NCI-H82 treated with DMSO at 0.1 percent for 48 hours (cell line): ENCODE measurements at regions not wholly inside any gene's neighbourhood (a gene's known extent, or its start where the extent isn't known, plus 50 kb on each side); places are given as distances from the start of the nearest gene placed in this dataset.

Experiments used
- DNase-seq: peaks from one replicate; lab custom pipeline; 2025; ENCODE audit not compliant: unreplicated experiment; lab: John Stamatoyannopoulos, UW

DNA sequence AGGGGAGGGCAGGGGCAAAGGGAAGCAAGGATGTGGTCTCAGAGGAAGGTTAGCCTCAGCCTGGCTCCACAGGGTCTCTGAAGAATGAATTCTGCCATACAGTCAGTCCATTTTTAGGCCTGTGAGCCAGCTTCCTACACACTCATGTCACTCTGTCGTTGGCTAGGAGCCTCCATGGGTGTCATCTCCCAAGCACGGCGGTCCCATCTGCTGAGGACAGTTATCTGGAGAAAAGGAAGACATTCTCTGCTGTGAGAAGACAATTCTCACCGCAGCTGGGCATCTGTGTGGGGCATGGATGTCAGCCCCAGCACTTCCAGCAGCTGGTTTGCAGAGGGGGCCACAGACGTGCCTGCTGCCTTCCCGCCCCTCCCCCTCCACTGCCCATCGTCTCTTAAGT, 167.6 kb downstream of the LINC00237 start:
- DNase-seq: no peak

DNA sequence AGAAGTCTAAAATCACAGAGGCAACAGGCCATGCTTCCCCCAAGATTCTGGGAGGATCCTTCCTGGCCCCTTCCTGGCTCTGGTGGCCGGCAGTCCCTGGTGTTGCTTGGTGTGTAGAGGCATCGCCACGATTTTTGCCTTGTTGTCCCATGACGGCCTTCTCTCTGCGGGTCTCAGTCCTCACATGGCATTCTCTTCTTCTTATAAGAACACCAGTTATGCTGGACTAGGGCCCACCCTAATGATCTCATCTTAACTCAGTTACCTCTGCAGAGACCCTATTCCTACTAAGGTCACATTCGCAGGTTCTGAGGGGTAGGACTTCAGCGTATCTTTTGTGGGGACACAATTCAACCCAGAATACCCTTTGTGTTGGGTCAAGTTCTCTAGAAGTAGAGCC, 168.0 kb downstream of the LINC00237 start:
- DNase-seq: no peak

DNA sequence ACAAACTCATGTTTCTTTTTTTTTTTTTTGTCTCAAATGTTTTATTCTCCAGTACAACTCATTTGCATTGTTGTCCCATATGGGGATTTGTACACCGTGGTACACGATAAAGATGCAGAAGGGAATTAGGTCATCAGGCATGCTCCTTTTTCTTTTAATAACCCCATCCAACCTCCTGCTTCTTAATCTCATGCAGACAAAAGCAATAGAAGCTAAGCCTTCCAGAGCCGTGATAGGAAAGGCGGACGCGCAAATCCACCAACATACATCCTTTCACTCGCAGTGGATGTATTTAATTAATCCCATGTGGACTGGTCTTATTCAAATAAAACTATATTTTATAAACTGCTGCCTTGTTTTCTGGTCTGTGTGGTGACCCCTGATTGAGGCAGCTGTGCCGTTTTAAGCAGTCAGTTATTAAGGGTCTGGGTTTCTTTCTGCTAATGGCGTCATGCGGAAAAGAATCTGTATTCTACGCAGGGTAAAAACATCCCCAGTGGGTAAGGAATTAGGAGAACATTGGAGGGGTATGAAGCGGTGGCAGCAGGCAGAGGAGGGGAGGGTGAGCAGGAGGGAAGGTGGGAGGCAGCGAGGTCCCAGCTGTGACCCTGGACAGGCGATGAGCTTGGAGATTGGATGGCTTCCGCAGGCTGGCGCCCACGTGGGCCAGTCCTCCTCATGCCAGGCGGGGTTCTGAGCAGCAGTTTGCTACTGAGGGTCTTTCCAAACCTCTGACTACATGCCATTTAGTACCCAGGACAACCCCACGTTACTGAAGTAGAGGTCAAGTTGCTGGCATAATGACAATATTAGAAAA, 172.8 kb downstream of the LINC00237 start:
- no peak for DNase-seq

DNA sequence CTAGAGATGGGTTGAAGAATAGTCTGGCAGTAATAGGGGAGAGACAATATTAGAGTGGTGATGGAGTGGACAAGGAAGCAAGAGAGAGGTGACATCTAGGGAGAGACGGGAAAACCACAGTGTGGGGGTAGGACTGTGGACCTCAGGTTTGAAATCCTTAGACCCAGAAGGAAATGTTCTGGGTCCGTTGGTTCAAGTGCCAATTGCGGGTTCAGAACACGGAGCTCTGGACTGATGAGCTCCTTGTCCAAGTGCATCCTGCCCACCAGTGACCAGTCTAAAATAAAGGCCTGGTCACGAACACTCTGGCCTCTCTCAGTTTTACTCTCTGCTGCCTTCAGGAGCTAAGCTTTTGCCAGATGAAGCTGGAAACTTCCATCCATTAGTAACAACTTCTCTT, 174.0 kb downstream of the LINC00237 start:
- no peak for DNase-seq

DNA sequence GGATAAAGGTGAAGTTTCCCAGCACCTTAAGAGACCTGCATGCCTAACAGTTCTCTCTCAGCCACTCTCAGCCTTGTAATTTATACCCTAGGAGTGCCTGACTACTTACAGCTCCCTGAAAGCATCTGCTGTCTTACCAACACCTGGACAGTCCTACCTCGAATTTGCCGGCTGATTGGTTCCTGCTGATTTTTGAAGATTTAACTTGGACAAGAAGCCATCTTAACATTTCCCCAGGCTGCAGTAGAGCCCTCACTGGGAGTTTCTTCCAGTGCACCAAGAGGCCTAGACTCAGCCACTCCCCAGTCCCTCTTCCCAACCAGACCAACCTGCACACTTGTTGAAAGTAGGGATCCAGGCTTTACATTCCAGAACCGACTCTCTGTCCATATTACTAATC, 174.5 kb downstream of the LINC00237 start:
- DNase-seq: no peak

DNA sequence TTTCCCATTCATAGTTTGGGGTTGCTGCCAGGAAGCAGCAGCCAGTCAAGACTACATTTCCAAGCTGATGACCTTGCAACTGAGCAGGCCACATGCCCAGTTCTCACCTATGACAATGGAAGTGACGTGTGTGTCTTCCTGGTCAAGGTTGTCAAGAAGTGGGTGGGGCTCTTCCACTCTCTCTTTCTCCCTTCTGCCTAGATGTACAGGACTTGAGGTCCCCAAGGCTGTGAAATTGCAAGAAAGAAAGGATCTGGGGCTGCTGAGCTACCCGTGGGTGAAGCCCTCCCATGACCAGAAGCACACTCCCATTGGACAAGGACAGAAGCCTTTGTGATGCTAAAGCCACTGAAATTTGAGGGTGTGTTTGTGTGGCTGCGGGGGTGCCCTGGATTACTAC, 175.1 kb downstream of the LINC00237 start:
- DNase-seq: no peak

DNA sequence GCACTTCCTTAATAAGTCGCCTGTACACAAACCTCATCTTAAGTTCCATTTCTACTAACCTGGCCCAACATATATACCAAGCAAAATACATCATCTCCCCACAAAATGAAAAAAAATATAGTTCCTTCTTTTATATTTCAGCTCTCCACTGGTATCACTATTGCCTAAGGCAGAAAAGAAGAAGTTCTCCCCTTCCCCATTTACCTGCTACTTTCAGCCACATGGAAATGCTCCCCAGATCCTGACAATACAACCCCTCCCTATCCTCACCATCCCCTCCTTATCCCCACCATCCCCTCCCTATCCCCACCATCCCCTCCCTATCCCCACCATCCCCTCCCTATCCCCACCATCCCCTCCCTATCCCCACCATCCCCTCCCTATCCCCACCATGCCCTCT, 175.7 kb downstream of the LINC00237 start:
- DNase-seq: no peak

DNA sequence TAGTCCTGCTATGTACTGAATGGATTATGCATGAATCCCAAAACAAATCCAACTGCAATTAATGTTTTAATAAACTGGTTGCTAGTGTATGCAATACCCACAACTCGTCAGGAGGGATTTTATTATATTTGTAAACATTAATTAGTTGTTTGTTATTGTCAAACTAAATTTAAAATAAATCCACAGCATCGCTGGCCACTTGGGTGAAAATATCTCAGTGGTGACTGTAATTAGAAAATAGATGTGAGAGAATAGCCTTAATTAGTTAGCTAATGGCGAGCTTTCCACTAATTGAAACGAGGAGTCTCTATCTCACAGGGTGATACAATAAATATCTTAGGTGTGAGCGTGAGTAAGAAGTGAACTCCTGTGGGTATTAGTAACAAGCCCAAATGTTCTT, 176.8 kb downstream of the LINC00237 start:
- DNase-seq: no peak

DNA sequence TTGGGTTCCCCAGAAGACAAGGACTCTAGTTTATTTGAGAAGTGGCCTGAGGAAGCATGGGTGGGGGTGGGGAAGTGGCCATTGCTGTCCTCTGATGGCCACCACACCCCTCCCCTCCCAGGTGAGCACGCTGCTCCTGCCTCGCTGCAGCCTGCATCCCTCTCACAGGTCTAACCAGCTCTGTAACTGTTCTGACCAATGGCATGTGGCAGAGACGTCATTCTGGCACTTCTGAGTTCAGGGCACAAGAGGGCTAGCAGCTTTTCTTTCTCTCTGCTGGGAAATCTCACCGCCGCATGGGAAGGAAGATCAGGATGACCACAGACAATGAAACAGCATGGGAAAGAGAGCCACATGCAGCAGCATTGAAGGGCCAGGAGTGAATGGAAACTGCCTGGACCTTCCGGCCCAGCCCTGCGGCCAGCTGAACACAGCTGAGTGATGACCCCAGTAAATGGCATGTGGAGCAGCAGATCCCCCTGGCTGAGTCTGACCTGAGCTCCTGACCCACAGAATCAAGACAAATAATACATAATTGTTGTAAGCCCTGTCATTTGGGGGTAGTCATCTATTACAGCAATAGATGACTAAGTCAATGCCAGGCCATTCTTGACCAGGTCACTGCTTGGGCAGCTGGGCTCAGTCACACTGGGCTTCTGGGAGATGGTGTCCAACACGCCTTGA, 179.8 kb downstream of the LINC00237 start:
- no peak for DNase-seq

DNA sequence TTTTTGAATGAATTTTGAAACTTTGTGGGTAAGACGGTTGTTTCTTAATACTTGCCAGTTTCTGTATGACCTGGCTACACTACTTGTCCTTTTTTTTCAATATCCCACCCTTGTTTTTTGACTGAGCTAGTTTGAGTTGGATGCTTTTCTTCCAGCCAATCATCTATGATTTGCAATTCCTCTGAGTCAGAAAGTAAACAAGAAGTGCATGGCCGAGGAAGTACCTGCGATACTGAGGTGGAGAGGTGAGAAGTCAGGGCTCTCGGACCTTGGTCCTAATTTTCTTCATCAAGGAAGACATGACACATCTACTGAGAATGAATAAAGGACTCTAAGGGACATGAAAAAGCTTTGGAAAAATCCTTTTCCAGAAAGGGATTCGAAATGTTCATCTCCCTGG, 185.7 kb downstream of the LINC00237 start:
- DNase-seq: no peak

DNA sequence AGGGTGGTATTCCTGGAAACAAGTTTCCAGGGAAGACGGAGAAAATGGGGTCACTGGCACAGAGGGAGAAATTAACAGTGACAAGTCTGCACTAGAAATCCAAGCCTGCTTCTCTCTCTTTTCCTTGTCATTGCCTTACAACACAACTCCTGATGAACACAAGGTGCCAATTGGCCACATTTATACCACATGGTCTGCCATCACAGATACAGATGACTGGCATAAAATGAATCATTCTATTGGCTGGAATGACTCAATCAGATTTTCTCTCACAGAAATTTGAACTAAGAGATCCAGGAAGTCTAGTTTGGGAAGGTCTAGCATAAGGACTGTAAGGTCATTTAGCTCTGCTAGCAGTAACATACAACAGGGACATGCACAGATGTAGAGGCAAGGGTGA, 190.3 kb downstream of the LINC00237 start:
- no peak for DNase-seq

DNA sequence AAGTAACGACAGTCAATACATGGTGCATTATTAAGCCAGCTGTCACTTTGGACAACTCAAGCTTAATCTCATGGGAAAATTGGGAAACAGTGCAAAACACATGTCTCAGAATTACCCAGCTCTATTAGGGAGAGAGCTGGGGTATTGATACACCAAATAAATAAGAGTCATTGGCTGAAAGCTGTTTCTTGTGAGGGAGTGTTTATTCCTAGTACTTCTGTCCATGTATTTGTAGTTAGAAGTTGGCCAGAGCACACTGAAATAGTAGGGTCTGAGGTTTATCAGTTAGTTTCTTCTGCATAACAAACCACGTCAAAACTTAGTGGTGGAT, 192.0 kb upstream of the RALGAPA2 start:
- no peak for DNase-seq

DNA sequence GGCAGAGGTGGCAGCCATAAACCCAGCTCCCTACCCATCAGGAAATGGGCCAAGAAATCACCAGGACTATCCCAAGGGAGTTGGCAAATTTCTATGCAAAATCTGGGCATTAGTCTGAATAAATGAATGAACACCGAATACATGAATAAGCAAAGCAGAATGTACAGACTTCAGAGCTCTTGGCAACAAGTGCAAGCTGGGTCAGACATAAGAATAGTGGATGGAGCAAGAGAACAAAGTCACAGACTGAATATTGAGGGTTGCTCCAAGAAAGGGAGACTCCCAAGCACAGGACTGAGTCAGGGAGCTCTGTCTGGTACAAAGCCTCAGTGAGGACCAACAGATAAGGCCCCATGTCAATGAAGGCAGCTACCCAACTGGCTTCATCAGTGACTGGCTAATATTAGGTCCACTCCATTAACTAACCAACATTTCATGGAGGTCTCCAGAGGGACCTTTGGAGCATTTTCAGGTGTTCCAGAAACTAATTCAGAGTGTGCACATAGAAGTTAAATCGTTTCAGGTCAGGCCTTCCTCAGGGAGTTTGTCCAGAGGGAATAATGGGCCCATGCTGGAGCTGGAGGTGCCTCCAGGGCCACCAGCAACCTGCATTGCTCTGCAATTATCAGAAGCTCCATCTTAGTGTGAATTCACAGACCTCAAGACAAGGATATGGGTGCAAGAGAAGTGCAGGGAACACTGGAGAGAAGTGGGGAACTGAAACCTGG, 191.5 kb upstream of the RALGAPA2 start:
- DNase-seq: no peak

DNA sequence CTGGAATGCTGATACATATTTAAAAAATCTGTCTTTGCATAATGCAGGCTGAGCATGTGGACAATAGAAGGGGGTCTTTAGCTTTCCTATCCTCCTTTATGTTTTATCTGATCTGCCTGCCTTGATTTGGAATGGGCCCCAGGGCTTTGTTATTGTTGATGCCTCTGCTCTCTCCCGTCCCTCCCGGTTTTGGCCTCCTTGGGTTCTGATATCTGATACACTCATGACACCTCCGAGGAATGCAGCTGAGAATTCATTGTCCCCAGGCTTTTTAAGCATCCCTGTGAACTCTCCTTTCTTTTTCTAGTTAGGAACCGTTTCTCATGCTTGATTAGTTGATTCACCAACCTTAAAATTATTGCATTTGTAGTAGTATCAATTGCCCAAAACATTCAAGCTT, 185.5 kb upstream of the RALGAPA2 start:
- no peak for DNase-seq

DNA sequence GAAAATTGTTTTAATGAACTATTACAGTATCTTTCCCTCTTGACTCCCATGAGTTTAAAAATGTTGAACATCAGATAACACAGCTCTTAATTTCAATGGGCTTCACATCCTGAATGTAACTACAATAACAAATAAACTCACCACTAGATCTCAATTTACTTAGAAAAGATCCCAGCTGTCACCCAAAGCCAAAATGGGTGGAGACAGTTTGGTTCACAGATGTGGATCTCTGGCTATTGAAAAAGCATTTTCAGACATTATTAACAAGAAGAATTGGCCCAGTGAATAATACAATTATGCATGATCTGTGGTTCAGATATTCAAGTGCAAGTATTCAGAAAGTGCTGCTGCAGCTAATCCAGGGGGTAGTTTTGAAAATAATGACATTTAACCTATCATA, 184.7 kb upstream of the RALGAPA2 start:
- no peak for DNase-seq

DNA sequence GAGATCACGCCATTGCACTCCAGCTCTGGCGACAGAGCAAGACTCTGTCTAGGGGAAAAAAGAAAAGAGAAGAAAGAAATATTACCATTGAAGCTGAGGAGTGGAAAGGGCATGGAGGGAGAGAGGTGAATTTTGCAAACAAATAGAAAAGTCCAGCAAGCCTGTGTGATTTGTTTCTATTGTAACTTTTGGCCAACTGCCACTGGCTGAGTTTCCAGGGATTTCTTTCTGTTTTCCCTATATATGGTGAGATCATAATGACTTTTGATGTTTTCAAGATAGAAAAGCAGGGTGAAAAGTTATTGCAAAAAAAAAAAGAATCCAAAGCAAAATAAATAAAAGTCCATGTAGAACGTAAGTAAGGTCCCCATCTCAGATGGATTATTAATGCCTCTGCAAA, 184.2 kb upstream of the RALGAPA2 start:
- no peak for DNase-seq

DNA sequence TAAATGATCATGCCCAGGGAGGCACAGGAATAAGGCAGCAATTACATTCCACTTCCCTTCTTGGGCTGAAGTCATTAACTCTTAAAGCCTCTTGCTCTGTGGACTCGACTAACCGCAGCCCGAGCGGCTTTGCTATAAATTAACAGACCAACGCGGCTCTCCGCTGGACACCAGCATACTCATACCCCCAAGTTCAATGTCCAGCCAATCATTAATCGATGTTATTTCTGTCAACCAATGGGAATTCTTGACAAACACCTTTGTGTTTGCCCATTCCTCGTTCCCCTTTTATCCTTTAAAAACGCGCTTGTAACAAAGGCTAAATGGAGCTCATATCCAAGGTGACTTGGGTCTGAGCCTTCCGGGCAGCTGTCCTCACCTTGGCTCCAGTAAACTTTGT, 183.1 kb upstream of the RALGAPA2 start:
- no peak for DNase-seq

DNA sequence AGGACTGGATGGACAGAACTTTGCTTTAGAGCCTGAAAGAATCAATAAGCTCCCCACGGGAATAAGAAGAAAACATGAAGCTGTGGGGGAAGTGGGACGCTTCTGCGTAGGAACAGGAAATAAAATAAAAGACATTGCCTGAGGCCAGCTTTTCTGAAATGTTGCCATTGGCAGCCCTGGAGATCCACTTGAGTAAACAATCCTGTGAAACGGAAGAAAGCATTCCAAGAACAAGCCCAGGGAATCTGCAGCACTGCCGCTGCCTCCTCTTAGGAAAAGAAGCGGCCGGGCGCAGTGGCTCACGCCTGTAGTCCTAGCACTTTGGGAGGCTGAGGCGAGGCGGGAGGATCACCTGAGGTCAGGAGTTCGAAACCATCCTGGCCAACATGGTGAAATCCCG, 182.3 kb upstream of the RALGAPA2 start:
- DNase-seq: no peak

DNA sequence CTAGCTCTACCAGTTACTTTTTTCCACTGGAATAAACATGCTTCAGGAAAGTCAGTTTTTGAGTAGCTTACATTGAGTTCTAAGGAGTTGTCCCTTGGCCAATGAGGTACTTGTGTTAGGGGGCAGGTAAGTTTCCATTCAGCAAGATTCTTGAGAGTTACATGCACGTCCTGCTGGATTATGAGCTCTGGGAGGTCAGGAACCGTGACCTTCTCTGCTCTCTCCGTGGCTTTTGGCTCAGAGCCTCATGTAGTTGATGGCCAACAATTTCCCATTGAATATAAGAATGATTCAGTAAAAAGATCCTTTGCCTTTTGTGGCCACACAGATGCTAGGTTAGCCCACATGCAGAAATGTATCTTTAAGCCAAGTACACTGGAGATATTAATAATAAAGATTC, 181.8 kb upstream of the RALGAPA2 start:
- DNase-seq: no peak

DNA sequence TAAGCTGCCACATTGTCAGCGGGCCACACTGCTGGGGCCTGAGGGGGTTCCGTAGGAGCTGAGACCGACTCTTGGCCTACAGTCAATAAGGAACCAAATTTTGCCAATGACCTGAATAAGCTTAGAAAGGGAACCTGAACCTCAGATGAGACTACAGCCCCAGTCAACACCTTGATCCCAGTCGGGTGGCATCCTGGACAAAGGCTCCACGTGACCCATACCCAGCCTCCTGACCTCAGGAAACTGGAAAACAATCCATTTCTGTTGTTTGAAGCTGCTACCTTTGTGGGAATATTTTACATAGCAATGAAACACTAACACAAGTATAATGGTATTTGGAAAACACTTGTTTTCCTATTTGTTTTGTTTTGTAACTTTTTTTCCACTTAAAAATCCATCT, 179.9 kb upstream of the RALGAPA2 start:
- no peak for DNase-seq

DNA sequence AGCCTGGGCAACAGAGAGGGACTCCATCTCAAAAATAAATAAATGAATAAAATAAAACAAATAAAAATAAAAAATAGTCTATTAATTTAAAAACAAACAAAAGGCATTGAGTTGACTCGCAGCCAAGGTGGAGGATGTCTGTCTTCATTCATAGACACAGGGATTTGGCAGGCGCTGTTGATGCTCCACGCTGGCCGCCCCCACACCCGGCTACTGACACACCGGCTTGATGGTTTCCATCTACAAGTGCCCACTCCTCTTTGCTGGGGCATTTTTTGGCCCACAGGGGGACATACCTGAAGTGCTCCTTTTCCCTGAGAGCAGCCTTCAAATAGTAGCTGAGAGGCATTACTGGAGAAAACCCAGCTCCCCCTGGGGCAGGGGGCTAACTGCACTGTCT, 178.3 kb upstream of the RALGAPA2 start:
- DNase-seq: no peak

DNA sequence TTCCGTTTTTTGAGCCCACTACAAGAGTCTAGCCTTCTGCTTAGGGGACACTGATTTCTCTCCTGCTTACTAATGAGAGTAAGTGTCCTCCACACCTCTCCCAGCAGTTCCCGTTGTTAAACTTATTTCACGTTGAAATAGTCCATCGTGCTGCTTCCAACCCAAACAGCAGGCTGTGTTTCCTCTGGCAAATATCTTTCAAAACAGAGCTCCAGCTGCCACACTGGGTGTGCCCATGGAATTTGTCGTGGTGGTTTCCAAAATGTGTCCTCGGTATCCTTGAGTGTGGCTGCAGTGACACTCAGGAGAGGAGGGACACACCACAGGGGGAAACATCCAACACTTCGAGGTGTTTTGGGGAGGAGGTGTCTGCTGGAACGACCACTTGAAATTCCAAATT, 176.5 kb upstream of the RALGAPA2 start:
- DNase-seq: no peak
